NOMO-1 (cell line): ENCODE measurements at regions not wholly inside any gene's neighbourhood (a gene's known extent, or its start where the extent isn't known, plus 50 kb on each side); places are given as distances from the start of the nearest gene placed in this dataset.

Source experiments
- DNase-seq, 2 experiments: peaks; one replicate each; lab custom pipeline; 2025; ENCODE audit not compliant: unreplicated experiment in 2 of 2; lab: John Stamatoyannopoulos, UW

DNA sequence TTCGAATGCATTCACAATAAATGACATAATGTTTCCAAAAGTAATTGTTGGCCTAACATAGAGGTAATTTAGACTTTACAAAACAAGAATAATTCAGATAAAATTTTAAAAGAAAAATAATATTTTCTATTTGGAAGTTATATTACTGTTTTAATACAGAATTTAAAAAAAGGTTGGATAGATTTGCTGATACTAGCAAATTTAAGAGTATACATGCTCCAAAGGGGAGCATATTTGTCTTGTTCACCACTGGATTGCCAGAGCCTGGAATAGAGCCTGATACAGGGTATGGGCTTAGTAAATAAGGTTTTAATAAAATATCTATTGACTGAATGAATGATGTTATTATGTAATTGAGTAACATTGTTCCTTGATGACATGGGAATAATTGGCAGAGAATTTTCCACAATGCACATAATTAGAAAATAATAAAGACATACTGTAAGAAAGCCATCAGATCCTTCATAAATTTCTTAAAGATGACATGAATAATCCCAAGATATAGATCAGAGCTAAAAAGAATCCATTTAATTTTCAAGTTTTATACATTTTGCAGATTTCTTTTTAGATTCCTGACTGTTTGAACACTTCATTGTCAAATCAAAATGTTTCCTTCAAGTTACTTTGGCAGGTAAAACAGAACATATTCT is 305.3 kb downstream of the SLC6A15 start:
- no peak for DNase-seq

DNA sequence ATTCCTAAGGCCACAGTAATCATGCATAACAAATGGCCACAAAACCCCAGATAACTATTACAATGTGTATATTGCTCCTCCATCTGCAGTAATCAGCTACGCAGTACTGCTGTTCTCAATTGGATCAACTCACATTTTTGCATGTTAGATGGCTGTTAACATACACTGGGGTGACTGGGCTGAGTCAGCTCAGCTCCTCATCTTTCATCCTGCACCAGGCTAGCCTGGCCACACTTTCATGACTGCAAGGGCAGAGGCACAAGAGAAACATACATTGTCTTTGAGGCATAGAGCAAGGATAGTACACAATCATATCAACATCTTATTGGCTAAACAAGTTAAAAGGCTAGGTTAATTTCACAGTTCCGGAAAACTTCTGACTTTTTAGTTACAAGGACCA is 306.6 kb downstream of the SLC6A15 start:
- no peak for DNase-seq

GRCh38 chr12:84604551-84604950 is 308.0 kb downstream of the SLC6A15 start:
- DNase-seq, result no peak

DNA sequence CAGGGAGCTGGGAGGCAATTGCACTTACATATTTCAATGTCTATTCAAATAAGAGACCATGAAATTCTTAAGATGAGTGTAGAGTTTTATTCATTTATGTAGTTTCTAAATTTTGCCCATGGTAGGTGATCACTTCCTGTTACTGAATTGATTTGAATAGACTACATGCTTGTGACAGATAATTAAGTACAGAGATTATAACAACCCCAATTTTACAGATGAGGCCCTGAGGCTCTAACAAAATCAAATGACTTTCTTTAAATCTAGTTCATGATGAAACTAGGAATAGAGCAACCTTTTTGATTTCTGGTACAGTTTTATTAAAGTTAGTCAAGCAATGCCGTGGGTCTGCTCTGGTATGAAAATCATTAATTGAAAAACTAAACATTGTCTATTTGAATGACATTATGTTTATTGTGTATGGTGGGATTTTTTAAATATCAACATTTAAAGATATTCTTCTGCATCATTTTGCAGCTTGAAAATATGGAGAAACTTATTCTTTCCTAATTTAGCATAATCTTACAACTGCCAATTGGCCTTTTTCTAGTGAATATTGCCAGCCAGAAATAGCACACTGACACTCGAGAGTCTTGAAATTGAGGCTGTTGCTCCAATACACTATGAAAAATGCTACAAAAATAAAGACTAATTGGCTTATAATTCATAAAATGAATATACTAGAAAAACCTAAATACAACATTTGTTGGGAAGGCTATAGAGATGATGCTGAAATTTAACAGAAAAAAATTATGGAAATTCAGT is 308.9 kb downstream of the SLC6A15 start:
- no peak for DNase-seq

GRCh38 chr12:84601483-84601882 is 311.1 kb downstream of the SLC6A15 start:
- DNase-seq, result no peak

- no peak for DNase-seq
Observed at GRCh38 chr12:84599539-84599938, 313.1 kb downstream of the SLC6A15 start.

DNA sequence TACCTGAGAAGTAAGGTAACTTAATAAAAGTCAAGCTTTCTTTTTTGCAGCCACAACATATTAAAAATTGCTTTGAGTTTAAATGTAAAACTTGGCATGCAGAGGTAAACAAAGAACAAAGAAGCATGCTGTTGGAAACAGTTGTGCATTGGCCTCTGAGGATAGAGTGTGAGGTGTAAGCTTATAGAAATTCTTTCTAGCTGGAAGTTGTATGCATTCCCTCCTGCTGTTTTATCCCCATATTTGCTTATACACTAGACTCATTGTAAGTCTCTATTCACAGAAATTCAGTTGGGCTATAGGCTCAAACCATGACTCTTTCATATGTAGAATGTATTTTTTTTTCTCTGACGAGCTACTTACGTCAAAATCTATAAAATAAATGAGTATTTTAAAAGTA is 316.3 kb downstream of the SLC6A15 start:
- no peak for DNase-seq

DNA sequence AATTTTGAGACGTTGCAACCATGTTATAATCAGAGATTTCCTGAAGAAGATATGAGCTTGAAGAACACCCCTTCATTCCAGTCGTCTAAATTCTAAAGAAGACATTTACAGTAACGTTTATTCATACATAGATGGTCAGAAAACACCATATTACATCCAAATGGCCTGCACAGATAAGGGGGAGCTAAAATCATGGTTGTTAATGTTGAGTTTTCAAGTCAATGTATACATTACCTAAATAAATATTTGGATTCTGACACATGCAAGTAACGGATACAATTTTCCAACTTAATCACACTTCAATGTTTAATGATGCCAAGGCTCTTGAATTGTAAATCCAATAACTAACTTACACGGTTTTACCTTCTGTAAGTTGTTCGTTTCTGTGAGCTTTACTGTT is 318.4 kb downstream of the SLC6A15 start:
- no peak for DNase-seq

DNA sequence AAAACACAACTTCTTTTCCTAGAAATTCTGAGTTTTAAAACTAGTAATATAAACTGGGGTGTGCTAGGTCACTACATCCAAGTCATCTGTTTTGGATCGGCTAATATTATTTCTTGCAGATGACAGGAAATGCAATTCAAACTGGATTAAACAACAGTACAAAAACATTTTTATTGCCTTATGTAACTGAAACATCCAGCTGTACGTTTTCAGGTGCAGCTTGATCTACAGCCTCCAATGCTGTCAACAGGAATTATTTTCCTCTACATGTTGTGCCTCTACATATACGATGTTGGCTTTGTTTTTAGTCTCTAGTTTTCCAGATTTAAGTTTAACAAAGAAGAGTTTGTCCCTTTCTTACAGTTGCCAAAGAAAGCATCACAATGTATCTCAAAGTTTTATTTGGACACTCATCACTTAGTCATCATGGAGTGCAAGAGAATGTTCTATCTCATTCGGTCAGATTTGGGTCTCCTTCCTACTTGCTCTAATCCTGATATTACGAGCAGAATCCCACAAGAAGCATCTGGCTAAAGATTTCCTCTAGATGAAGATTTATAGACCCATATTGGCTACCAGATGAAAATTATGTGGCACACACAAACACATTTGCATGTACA is 326.7 kb downstream of the SLC6A15 start:
- no peak for DNase-seq

GRCh38 chr12:84572196-84572595 is 340.4 kb downstream of the SLC6A15 start:
- DNase-seq, result no peak

GRCh38 chr12:84562331-84562730 is 350.3 kb downstream of the SLC6A15 start:
- DNase-seq, result no peak

GRCh38 chr12:84561351-84561750 is 351.2 kb downstream of the SLC6A15 start:
- DNase-seq, result no peak

- no peak for DNase-seq
Observed at GRCh38 chr12:84554199-84554723, 358.3 kb downstream of the SLC6A15 start.

DNA sequence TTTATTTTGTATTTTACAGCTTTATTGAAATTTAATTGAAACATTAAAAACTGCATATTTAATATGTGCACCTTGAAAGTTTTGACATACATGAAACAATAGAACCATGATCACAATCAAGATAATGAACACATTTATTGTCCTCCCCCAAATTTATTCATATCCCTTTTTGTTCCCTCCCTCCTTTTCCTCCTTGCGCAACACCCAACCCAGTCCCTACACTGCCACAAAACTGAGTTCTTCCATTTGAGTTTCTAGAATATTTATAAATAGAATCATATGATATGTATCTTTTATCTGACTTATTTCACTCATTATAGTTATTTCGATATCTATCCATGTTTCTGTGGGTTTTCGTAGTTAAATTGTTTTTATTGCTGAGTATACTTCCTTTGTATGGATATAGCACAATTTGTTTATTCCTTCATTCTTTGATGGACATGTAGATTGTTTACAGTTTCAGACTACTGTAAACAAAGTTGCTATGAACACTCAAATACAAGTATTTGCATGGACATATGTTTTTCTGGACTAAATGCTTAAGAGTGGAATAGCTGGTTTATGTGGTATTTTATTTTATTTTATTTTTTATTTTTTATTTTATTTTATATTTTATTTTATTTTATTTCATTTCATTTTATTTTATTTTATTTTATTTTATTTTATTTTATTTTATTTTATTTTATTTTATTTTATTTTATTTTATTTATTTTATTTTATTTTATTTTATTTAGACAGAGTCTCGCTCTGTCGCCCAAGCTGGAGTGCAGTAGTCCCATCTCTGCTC is 359.1 kb downstream of the SLC6A15 start:
- no peak for DNase-seq

DNA sequence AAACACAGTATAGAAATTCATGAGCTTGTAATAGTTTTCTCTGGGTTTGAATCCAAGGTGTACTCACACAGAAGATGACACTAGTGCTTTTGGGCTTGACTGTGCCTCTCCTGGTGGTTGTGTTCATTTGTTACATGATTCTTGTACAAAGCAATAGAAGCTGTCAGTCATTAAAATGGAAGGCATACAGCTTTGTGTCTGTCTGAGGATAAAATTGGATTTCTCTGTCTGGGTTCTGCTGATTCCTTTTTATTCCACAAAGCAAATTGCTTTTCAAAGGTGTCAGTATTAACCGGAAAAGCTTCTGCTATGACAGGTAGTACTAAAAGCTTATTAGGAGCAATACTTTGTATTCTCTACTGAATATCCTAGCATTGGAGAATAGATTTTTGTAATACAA is 361.2 kb downstream of the SLC6A15 start:
- no peak for DNase-seq

DNA sequence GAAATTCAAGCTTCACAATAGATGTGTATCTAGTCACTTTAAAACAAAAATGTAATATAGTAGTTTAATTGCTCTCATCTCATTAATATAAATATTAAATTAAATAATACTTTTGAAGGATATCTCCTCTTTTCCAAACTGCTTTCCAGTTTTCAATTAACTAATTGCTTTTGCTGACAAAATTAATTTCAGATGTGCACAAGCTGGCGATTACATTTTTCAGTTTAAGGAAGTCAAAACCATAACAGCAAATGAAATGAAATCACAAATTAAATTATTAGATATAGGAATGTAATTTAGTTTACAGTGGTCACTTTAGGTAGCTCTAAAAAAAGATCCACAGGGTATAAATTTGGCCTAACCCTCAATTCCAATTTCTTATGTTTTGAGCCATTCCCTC is 362.1 kb downstream of the SLC6A15 start:
- DNase-seq, result no peak

- no peak for DNase-seq
Observed at GRCh38 chr12:84542289-84542688, 370.3 kb downstream of the SLC6A15 start.

GRCh38 chr12:84537666-84538065 is 374.9 kb downstream of the SLC6A15 start:
- no peak for DNase-seq

- DNase-seq, result no peak
Observed at GRCh38 chr12:84512751-84513150, 399.8 kb downstream of the SLC6A15 start.

- no peak for DNase-seq
Observed at GRCh38 chr12:84508851-84509260, 403.7 kb downstream of the SLC6A15 start.
